ENCODE measurements at regions not wholly inside any gene's neighbourhood (a gene's known extent, or its start where the extent isn't known, plus 50 kb on each side); places are given as distances from the start of the nearest gene placed in this dataset.

DNA sequence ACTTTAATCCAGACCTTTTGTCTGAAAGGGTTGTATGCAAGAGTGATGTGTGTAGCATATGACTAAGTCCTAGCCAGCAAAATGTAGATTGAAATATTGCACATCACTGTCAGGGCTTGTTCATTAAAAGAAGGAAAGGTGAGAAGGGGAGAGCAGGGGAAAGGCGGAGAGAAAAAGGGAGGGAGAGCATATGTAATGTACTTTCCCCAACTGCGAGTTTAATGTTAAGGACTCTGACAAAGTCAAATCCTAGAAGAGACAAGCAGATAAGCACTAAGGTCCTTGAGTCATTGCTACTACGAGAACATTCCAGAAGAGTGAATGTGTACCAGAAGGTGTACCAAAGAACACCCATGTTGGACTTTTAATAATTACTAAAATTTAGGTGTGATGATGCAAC lies 1336.7 kb downstream of the NSUN3 start:
- TF ChIP-seq, protein P1, sequence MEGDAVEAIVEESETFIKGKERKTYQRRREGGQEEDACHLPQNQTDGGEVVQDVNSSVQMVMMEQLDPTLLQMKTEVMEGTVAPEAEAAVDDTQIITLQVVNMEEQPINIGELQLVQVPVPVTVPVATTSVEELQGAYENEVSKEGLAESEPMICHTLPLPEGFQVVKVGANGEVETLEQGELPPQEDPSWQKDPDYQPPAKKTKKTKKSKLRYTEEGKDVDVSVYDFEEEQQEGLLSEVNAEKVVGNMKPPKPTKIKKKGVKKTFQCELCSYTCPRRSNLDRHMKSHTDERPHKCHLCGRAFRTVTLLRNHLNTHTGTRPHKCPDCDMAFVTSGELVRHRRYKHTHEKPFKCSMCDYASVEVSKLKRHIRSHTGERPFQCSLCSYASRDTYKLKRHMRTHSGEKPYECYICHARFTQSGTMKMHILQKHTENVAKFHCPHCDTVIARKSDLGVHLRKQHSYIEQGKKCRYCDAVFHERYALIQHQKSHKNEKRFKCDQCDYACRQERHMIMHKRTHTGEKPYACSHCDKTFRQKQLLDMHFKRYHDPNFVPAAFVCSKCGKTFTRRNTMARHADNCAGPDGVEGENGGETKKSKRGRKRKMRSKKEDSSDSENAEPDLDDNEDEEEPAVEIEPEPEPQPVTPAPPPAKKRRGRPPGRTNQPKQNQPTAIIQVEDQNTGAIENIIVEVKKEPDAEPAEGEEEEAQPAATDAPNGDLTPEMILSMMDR (IDR thresholded peaks at IDR 0.05; ENCODE audit: low read depth, low read length, poor library complexity, severe bottlenecking), result no peak
- no peak for TF ChIP-seq EZH2phosphoT487 (IDR thresholded peaks at IDR 0.05; ENCODE audit: borderline replicate concordance, low read length)

Data from DOHH2 (cell line).